A549 (cell line): ENCODE measurements at regions not wholly inside any gene's neighbourhood (a gene's known extent, or its start where the extent isn't known, plus 50 kb on each side); places are given as distances from the start of the nearest gene placed in this dataset.

Experiments used
- ATAC-seq, 2 experiments: fragments of 200-7000 bp in 1 of 2; fragments of >200 bp in 1 of 2; cut with Nextera tagmentation in 1 of 2; cut with Tn5 transposase in 1 of 2; 3 replicates each; pipeline versions ENCODE4 v1.8.0 to v1.9.1; 2018 to 2020; ENCODE audit warnings: mild to moderate bottlenecking in 1 of 2, moderate library complexity in 1 of 2
- CTCF ChIA-PET: fragments of 300-600 bp; sonication (Branson Sonifier 250); formaldehyde crosslinking; extraction: SDS; loops from one replicate; lab custom pipeline; 2021; ENCODE audit warnings: antibody characterized with exemption, inconsistent platforms; lab: Yijun Ruan, JAX
- POLR2A ChIA-PET: fragments of 350-600 bp; formaldehyde crosslinking; extraction: SDS; loops from one replicate; lab custom pipeline; 2021; ENCODE audit warnings: antibody characterized with exemption, inconsistent platforms; lab: Yijun Ruan, JAX
- DNase-seq, 2 experiments: peaks; one replicate each; pipeline versions ENCODE4 v3.0.0 to v3.0.0-alpha.2; 2011 to 2016; ENCODE audit warnings: low read depth in 1 of 2, low spot score in 1 of 2
- FAIRE-seq: peaks from 2 replicates; lab custom pipeline; 2011; peaks lifted over from hg19 to GRCh38; lab: Jason Lieb, UNC
- H3K27ac ChIP-seq, 2 experiments: fragments of >200 bp; sonication (Bioruptor Twin); formaldehyde crosslinking; 3 replicates each; pipeline ENCODE4 v1.5.1; 2016 to 2017
- H3K4me1 ChIP-seq: fragments of >200 bp; sonication (Bioruptor Twin); formaldehyde crosslinking; 3 replicates; pipeline ENCODE4 v1.6.1; 2016
- H3K4me2 ChIP-seq: fragments of >200 bp; sonication (Bioruptor Twin); formaldehyde crosslinking; 3 replicates; pipeline ENCODE4 v1.6.1; 2016
- H3K4me3 ChIP-seq: fragments of >200 bp; sonication (Bioruptor Twin); formaldehyde crosslinking; 3 replicates; pipeline ENCODE4 v1.5.1; 2016
- H3K9me3 ChIP-seq: fragments of >200 bp; sonication (Bioruptor Twin); formaldehyde crosslinking; 3 replicates; pipeline ENCODE4 v1.6.1; 2016
- CBX2 ChIP-seq: fragments of 200-600 bp; sonication (generic); IDR thresholded peaks from 2 replicates; pipeline ENCODE4 v1.6.1; 2016; ENCODE audit warnings: low read depth, mild to moderate bottlenecking, borderline replicate concordance
- CBX8 ChIP-seq: fragments of 200-600 bp; sonication (generic); IDR thresholded peaks from 2 replicates; pipeline ENCODE4 v1.6.1; 2016
- CHD4 ChIP-seq: fragments of 200-600 bp; sonication (generic); IDR thresholded peaks from 2 replicates; pipeline ENCODE4 v1.6.1; 2016; ENCODE audit warnings: antibody characterized with exemption, mild to moderate bottlenecking, borderline replicate concordance
- FOSB ChIP-seq: fragments of 250-450 bp; sonication (Bioruptor Pico); IDR thresholded peaks from 2 replicates; pipeline ENCODE4 v1.5.0; 2020; ENCODE audit warnings: mild to moderate bottlenecking, moderate library complexity
- HDAC2 ChIP-seq: fragments of 200-600 bp; sonication (generic); IDR thresholded peaks from 2 replicates; pipeline ENCODE4 v1.6.1; 2016
- HOXB13 ChIP-seq: fragments of 250-450 bp; sonication (Bioruptor Pico); IDR thresholded peaks from 2 replicates; pipeline ENCODE4 v1.5.0; 2020; ENCODE audit warnings: low read depth, mild to moderate bottlenecking, moderate library complexity
- HOXB5 ChIP-seq: fragments of 250-450 bp; sonication (Bioruptor Pico); IDR thresholded peaks from 2 replicates; pipeline ENCODE4 v1.5.0; 2020; ENCODE audit warnings: mild to moderate bottlenecking, moderate library complexity
- KDM1A ChIP-seq: fragments of 200-600 bp; sonication (generic); IDR thresholded peaks from 2 replicates; pipeline ENCODE4 v1.6.1; 2016; ENCODE audit warnings: low read depth, mild to moderate bottlenecking
- KDM5A ChIP-seq: fragments of 200-600 bp; sonication (generic); IDR thresholded peaks from 2 replicates; pipeline ENCODE4 v1.6.1; 2016; ENCODE audit warnings: antibody characterized with exemption, mild to moderate bottlenecking
- MAZ ChIP-seq: fragments of 150-350 bp; IDR thresholded peaks from 2 replicates; pipeline ENCODE4 v1.6.1; 2014; ENCODE audit warnings: antibody characterized with exemption, low read depth, low read length, borderline replicate concordance
- MYC ChIP-seq: IDR thresholded peaks from 2 replicates; pipeline ENCODE4 v1.6.1; 2012; ENCODE audit warnings: mild to moderate bottlenecking, inconsistent platforms, low read length, improper control_type of control experiment, borderline replicate concordance
- NPAS2 ChIP-seq: fragments of 250-450 bp; sonication (Bioruptor Pico); IDR thresholded peaks from 2 replicates; pipeline ENCODE4 v1.8.0; 2022; ENCODE audit warnings: mild to moderate bottlenecking, moderate library complexity, borderline replicate concordance
- PHF8 ChIP-seq: fragments of 200-600 bp; sonication (generic); IDR thresholded peaks from 2 replicates; pipeline ENCODE4 v1.6.1; 2016; ENCODE audit warnings: low read depth, mild to moderate bottlenecking, antibody characterized with exemption, moderate library complexity, borderline replicate concordance
- RFX5 ChIP-seq: fragments of 450-650 bp; IDR thresholded peaks from 2 replicates; pipeline ENCODE4 v1.7.1; 2014; ENCODE audit warnings: antibody characterized with exemption, mild to moderate bottlenecking, moderate library complexity
- SMC3 ChIP-seq: fragments of >200 bp; sonication (Bioruptor Twin); formaldehyde crosslinking; IDR thresholded peaks from 3 replicates; pipeline ENCODE4 v1.6.1; 2018; ENCODE audit warnings: inconsistent platforms
- SREBF2 ChIP-seq: fragments of 450-650 bp; IDR thresholded peaks from 2 replicates; pipeline ENCODE4 v1.6.1; 2014; ENCODE audit warnings: mild to moderate bottlenecking, moderate library complexity
- TFCP2L1 ChIP-seq: fragments of 250-450 bp; sonication (Bioruptor Pico); IDR thresholded peaks from 2 replicates; pipeline ENCODE4 v1.5.0; 2021; ENCODE audit warnings: mild to moderate bottlenecking
- TP53 ChIP-seq: fragments of 250-450 bp; sonication (Bioruptor Pico); IDR thresholded peaks from 2 replicates; pipeline ENCODE4 v1.5.0; 2021; ENCODE audit warnings: mild to moderate bottlenecking, moderate library complexity
- WGBS: methylation state at CpG from one replicate; pipeline ENCODE4 v1.1.6; 2017; ENCODE audit errors: missing lambda C conversion rate; 5-methylcytosine and 5-hydroxymethylcytosine counted together
- TF ChIP-seq, protein P1 (sequence below): fragments of >200 bp; sonication (Bioruptor Twin); formaldehyde crosslinking; IDR thresholded peaks from 2 replicates; pipeline ENCODE4 v1.6.1; 2016
- TF ChIP-seq, protein P2 (sequence below): fragments of 250-450 bp; sonication (Bioruptor Pico); IDR thresholded peaks from 2 replicates; pipeline ENCODE4 v1.5.0; 2021; ENCODE audit warnings: mild to moderate bottlenecking, moderate library complexity, borderline replicate concordance
- TF ChIP-seq, protein P3 (sequence below): IDR thresholded peaks from 2 replicates; pipeline ENCODE4 v1.6.1; 2012
- TF ChIP-seq, protein P4 (sequence below): fragments of 150-350 bp; IDR thresholded peaks from 2 replicates; pipeline ENCODE4 v1.6.1; 2014; ENCODE audit warnings: low read depth, mild to moderate bottlenecking, low read length
- TF ChIP-seq, protein P5 (sequence below): fragments of 200-600 bp; sonication (generic); IDR thresholded peaks from 2 replicates; pipeline ENCODE4 v1.6.1; 2016; ENCODE audit warnings: antibody characterized with exemption, mild to moderate bottlenecking, moderate library complexity

DNA sequence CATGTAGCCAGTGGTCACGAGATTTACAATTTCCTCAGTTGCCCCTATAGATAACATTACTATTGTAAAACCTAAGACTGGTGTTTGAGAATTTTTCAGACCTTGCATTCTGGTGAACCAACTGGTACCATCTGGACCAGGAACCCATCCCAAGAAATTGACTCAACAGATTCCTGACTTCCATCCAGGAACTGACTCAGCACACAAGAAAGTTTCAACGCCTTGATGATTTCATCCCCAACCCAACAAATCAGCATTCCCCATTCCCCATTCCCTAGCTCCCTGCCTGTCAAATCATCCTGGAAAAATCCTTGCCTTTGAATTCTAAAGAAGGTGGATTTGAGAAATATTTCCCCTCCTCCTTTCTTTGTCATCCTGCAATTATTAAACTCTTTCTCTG is 529.8 kb upstream of the PRMT6 start (continued):
- TF ChIP-seq, protein P1, sequence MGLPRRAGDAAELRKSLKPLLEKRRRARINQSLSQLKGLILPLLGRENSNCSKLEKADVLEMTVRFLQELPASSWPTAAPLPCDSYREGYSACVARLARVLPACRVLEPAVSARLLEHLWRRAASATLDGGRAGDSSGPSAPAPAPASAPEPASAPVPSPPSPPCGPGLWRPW = no peak
- TF ChIP-seq NPAS2 (CRISPR knock-in tag) (no peak), TP53 (CRISPR knock-in tag) (no peak), HOXB5 (CRISPR knock-in tag) (no peak), KDM5A (no peak)

DNA sequence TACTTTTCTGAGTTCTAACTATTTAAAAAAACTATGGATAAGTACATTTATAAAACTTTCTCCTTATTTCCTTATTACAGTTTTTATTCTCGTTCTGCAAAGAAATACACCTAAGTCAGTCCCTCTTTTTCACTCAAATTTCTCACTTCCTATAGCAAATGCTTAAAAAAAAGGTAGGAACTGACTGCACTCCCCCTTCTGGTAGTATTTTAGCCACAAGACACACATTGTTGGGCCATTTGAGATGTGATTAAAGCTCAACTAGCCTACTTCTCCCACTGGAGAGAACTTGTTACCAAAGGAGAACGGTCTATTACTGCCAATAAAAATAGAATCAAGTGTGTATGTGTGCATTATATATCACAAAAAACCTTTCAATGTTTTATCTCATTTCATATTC is 521.9 kb upstream of the PRMT6 start:
- DNase-seq (no peak), FAIRE-seq (no peak), ATAC-seq (no peak)
- no peaks in the 10 kb centered on the region for H3K4me1 ChIP-seq
- H3K4me3 ChIP-seq = no peak overlapping the region
- no peaks in the 10 kb centered on the region for H3K9me3 ChIP-seq
- TF ChIP-seq TFCP2L1 (CRISPR knock-in tag) (no peak), FOSB (no peak), SREBF2 (no peak), HDAC2 (no peak), MYC (no peak), PHF8 (no peak), KDM1A (no peak), MAZ (no peak), HOXB13 (CRISPR knock-in tag) (no peak), CHD4 (no peak), CBX8 (no peak), HOXB5 (CRISPR knock-in tag) (no peak)
- TF ChIP-seq, protein P2, sequence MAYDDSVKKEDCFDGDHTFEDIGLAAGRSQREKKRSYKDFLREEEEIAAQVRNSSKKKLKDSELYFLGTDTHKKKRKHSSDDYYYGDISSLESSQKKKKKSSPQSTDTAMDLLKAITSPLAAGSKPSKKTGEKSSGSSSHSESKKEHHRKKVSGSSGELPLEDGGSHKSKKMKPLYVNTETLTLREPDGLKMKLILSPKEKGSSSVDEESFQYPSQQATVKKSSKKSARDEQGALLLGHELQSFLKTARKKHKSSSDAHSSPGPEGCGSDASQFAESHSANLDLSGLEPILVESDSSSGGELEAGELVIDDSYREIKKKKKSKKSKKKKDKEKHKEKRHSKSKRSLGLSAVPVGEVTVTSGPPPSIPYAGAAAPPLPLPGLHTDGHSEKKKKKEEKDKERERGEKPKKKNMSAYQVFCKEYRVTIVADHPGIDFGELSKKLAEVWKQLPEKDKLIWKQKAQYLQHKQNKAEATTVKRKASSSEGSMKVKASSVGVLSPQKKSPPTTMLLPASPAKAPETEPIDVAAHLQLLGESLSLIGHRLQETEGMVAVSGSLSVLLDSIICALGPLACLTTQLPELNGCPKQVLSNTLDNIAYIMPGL = no peak
- TF ChIP-seq, protein P3, sequence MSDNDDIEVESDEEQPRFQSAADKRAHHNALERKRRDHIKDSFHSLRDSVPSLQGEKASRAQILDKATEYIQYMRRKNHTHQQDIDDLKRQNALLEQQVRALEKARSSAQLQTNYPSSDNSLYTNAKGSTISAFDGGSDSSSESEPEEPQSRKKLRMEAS = no peak
- TF ChIP-seq, protein P4, sequence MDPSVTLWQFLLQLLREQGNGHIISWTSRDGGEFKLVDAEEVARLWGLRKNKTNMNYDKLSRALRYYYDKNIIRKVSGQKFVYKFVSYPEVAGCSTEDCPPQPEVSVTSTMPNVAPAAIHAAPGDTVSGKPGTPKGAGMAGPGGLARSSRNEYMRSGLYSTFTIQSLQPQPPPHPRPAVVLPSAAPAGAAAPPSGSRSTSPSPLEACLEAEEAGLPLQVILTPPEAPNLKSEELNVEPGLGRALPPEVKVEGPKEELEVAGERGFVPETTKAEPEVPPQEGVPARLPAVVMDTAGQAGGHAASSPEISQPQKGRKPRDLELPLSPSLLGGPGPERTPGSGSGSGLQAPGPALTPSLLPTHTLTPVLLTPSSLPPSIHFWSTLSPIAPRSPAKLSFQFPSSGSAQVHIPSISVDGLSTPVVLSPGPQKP = no peak
- TF ChIP-seq, protein P5, sequence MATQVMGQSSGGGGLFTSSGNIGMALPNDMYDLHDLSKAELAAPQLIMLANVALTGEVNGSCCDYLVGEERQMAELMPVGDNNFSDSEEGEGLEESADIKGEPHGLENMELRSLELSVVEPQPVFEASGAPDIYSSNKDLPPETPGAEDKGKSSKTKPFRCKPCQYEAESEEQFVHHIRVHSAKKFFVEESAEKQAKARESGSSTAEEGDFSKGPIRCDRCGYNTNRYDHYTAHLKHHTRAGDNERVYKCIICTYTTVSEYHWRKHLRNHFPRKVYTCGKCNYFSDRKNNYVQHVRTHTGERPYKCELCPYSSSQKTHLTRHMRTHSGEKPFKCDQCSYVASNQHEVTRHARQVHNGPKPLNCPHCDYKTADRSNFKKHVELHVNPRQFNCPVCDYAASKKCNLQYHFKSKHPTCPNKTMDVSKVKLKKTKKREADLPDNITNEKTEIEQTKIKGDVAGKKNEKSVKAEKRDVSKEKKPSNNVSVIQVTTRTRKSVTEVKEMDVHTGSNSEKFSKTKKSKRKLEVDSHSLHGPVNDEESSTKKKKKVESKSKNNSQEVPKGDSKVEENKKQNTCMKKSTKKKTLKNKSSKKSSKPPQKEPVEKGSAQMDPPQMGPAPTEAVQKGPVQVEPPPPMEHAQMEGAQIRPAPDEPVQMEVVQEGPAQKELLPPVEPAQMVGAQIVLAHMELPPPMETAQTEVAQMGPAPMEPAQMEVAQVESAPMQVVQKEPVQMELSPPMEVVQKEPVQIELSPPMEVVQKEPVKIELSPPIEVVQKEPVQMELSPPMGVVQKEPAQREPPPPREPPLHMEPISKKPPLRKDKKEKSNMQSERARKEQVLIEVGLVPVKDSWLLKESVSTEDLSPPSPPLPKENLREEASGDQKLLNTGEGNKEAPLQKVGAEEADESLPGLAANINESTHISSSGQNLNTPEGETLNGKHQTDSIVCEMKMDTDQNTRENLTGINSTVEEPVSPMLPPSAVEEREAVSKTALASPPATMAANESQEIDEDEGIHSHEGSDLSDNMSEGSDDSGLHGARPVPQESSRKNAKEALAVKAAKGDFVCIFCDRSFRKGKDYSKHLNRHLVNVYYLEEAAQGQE = no peak
- H3K27ac ChIP-seq = no peak overlapping the region
- 0% methylated on average over 2 of the region's 2 CpGs for WGBS
- no peak overlapping the region for H3K4me2 ChIP-seq
- CTCF ChIA-PET = no interaction called here
- POLR2A ChIA-PET = no interaction called here

DNA sequence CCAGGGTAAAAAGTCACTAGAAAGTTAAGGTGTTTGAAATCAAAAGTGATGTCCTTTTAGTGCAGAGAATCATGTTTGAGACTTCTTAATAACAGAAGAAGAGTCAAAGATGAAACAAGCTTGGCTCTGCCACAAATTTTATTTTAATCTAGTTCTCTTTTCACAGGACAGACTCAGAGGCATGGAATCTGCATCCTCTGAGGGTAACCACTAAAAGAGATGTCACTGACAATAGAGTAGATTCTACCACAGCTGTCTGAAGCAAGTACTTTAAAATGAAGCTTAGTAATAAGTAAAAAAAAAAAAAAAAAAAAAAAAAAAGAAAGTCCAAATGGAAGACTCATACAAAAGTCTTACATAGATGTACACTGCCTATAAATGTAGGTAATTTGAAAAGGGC is 519.7 kb upstream of the PRMT6 start:
- no peaks in the 10 kb centered on the region for H3K4me1 ChIP-seq
- H3K4me3 ChIP-seq = no peak overlapping the region
- DNase-seq = no peak
- ChIA-PET CTCF (no interaction called here), POLR2A (no interaction called here)
- H3K9me3 ChIP-seq = no peaks in the 10 kb centered on the region; the same call in 2 of the 3 replicates
- TF ChIP-seq TFCP2L1 (CRISPR knock-in tag) = no peak
- no peak for TF ChIP-seq RFX5
- TF ChIP-seq SMC3 = no peak
- TF ChIP-seq CBX2 = no peak
- TF ChIP-seq, protein P3 = no peak
- no peak for TF ChIP-seq PHF8
- FAIRE-seq = no peak
- no peak overlapping the region for H3K27ac ChIP-seq
- ATAC-seq = no peak
- no peak overlapping the region for H3K4me2 ChIP-seq
